MM.1S (cell line): ENCODE measurements at regions not wholly inside any gene's neighbourhood (a gene's known extent, or its start where the extent isn't known, plus 50 kb on each side); places are given as distances from the start of the nearest gene placed in this dataset.

ENCODE experiments used
- DNase-seq: peaks from one replicate; pipeline ENCODE4 v3.0.0-alpha.2; 2015
- H2AFZ ChIP-seq: fragments of 300-600 bp; sonication (generic); 2 replicates; pipeline ENCODE4 v1.6.0; 2016; ENCODE audit warnings: antibody characterized with exemption, low read length
- H3F3A ChIP-seq: fragments of 300-600 bp; sonication (generic); 2 replicates; pipeline ENCODE4 v1.6.1; 2016; ENCODE audit warnings: mild to moderate bottlenecking, antibody characterized with exemption, low read length, moderate library complexity, mixed read lengths; ENCODE audit not compliant: insufficient read depth
- H3K27ac ChIP-seq: fragments of 300-600 bp; sonication (generic); 2 replicates; pipeline ENCODE4 v1.5.1; 2016; ENCODE audit warnings: mild to moderate bottlenecking, low read length
- H3K27me3 ChIP-seq: fragments of 300-600 bp; sonication (generic); replicated peaks from 2 replicates; pipeline ENCODE4 v1.6.0; 2016; ENCODE audit warnings: low read length; ENCODE audit not compliant: insufficient read depth
- H3K36me3 ChIP-seq: fragments of 300-600 bp; sonication (generic); replicated peaks from 2 replicates; pipeline ENCODE4 v1.6.1; 2016; ENCODE audit warnings: mild to moderate bottlenecking, low read length, mixed read lengths; ENCODE audit not compliant: insufficient read depth
- H3K4me1 ChIP-seq: fragments of 300-600 bp; sonication (generic); 2 replicates; pipeline ENCODE4 v1.6.1; 2016; ENCODE audit warnings: low read length, mixed read lengths
- H3K4me2 ChIP-seq: fragments of 300-600 bp; sonication (generic); 2 replicates; pipeline ENCODE4 v1.6.0; 2016; ENCODE audit warnings: low read depth, low read length
- H3K4me3 ChIP-seq: fragments of 300-600 bp; sonication (generic); 2 replicates; pipeline ENCODE4 v1.5.1; 2016; ENCODE audit warnings: low read length, mixed read lengths
- H3K79me2 ChIP-seq: fragments of 300-600 bp; sonication (generic); 2 replicates; pipeline ENCODE4 v1.6.1; 2016; ENCODE audit warnings: mixed run types, low read length, mixed read lengths
- H3K9ac ChIP-seq: fragments of 300-600 bp; sonication (generic); 2 replicates; pipeline ENCODE4 v1.6.1; 2016; ENCODE audit warnings: low read length, mixed read lengths
- H3K9me2 ChIP-seq: fragments of 300-600 bp; sonication (generic); replicated peaks from 2 replicates; pipeline ENCODE4 v1.6.1; 2016; ENCODE audit warnings: mild to moderate bottlenecking, low read length, mixed read lengths; ENCODE audit not compliant: insufficient read depth
- H3K9me3 ChIP-seq: fragments of 300-600 bp; sonication (generic); replicated peaks from 2 replicates; pipeline ENCODE4 v1.6.1; 2016; ENCODE audit warnings: mild to moderate bottlenecking, low read length, mixed read lengths; ENCODE audit not compliant: insufficient read depth
- H4K20me1 ChIP-seq: fragments of 300-600 bp; sonication (generic); 2 replicates; pipeline ENCODE4 v1.6.1; 2016; ENCODE audit warnings: mild to moderate bottlenecking, low read length, moderate library complexity, mixed read lengths; ENCODE audit not compliant: insufficient read depth
- EZH2 ChIP-seq: fragments of 300-600 bp; sonication (generic); optimal IDR thresholded peaks from 2 replicates; pipeline ENCODE3; 2017; ENCODE audit warnings: low read depth, mild to moderate bottlenecking, antibody characterized with exemption, low read length, mixed read lengths
- EZH2phosphoT487 ChIP-seq: fragments of 300-600 bp; sonication (generic); IDR thresholded peaks from 2 replicates; pipeline ENCODE4 v1.6.1; 2018; ENCODE audit warnings: antibody characterized with exemption, low read length
- TF ChIP-seq, protein P1 (sequence below): fragments of 300-600 bp; sonication (generic); IDR thresholded peaks from 2 replicates; pipeline ENCODE4 v1.5.1; 2016; ENCODE audit warnings: antibody characterized with exemption, low read length, mixed read lengths

DNA sequence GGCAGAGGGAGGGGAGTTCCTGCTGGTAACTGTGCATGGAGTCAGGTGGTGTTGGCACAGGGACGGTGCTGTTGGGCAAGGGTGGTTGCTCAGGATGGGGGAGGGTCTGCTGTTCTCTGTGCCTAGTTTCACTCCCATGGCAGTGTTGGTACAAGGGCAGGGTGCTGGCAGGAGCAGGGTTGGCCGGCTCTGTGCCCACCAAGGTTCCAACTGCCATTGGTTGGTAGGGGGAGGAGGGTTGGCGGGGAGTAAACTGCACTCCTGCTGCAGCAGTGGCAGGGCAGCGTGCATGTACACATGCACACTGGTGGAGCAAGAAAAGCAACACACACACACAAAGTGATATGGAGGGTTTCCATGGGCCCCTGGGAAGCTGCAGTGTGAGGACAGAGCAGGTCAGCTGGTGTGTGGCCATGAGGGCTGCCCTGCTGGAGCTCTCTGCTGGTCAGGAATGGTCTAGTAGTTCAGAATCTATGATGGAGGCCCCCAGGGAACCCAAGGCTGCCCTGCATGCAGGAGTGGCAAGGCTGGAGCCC lies 269.9 kb upstream of the MGAT4C start:
- Histone ChIP-seq H3K36me3 (no peaks in the 10 kb centered on the region), H3F3A (no peaks in the 10 kb centered on the region), H3K79me2 (no peaks in the 10 kb centered on the region), H2AFZ (no peak overlapping the region), H4K20me1 (no peaks in the 10 kb centered on the region), H3K4me2 (no peak overlapping the region), H3K4me3 (no peak overlapping the region), H3K27me3 (no peaks in the 10 kb centered on the region), H3K9me2 (no peaks in the 10 kb centered on the region), H3K27ac (no peak overlapping the region), H3K9ac (no peak overlapping the region), H3K4me1 (no peaks in the 10 kb centered on the region), H3K9me3 (no peaks in the 10 kb centered on the region)
- TF ChIP-seq, protein P1, sequence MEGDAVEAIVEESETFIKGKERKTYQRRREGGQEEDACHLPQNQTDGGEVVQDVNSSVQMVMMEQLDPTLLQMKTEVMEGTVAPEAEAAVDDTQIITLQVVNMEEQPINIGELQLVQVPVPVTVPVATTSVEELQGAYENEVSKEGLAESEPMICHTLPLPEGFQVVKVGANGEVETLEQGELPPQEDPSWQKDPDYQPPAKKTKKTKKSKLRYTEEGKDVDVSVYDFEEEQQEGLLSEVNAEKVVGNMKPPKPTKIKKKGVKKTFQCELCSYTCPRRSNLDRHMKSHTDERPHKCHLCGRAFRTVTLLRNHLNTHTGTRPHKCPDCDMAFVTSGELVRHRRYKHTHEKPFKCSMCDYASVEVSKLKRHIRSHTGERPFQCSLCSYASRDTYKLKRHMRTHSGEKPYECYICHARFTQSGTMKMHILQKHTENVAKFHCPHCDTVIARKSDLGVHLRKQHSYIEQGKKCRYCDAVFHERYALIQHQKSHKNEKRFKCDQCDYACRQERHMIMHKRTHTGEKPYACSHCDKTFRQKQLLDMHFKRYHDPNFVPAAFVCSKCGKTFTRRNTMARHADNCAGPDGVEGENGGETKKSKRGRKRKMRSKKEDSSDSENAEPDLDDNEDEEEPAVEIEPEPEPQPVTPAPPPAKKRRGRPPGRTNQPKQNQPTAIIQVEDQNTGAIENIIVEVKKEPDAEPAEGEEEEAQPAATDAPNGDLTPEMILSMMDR: no peak
- TF ChIP-seq EZH2phosphoT487 (no peak), EZH2 (no peak)
- no peak for DNase-seq

- no peak for DNase-seq
- H3K4me3 ChIP-seq: no peak overlapping the region
- no peak overlapping the region for H2AFZ ChIP-seq
- H3K9me2 ChIP-seq: no peaks in the 10 kb centered on the region
- H3K27ac ChIP-seq: no peak overlapping the region
- H3K9me3 ChIP-seq: no peaks in the 10 kb centered on the region
- no peak overlapping the region for H3K4me2 ChIP-seq
- no peaks in the 10 kb centered on the region for H3F3A ChIP-seq
- TF ChIP-seq EZH2phosphoT487 (no peak), EZH2 (no peak)
- TF ChIP-seq, protein P1: no peak
- no peak overlapping the region for H3K9ac ChIP-seq
- no peaks in the 10 kb centered on the region for H4K20me1 ChIP-seq
- no peaks in the 10 kb centered on the region for H3K79me2 ChIP-seq
- H3K4me1 ChIP-seq: no peaks in the 10 kb centered on the region
- H3K36me3 ChIP-seq: no peaks in the 10 kb centered on the region
- H3K27me3 ChIP-seq: no peaks in the 10 kb centered on the region
These were observed 267.7 kb upstream of the MGAT4C start for GRCh38 chr12:86523844-86524243.

DNA sequence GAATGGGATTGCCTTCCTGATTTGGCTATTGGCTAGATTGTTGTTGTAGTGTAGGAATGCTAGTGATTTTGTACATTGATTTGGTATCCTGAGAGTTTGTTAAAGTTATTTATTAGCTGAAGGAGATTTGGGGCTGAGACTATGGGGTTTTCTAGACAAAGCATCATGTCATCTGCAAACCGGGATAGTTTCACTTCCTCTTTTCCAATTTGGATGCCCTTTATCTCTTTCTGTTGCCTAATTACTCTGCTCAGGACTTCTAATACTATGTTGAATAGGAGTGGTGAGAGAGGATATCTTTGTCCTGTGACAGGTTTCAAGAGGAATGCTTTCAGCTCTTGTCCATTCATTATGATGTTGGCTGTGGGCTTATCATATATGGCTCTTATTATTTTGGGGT lies 265.7 kb upstream of the MGAT4C start:
- Histone ChIP-seq H4K20me1 (no peaks in the 10 kb centered on the region), H3K36me3 (no peaks in the 10 kb centered on the region), H3K27me3 (no peaks in the 10 kb centered on the region), H3F3A (no peaks in the 10 kb centered on the region), H2AFZ (no peak overlapping the region), H3K79me2 (no peaks in the 10 kb centered on the region), H3K27ac (no peak overlapping the region), H3K4me1 (no peaks in the 10 kb centered on the region), H3K9me2 (no peaks in the 10 kb centered on the region), H3K9ac (no peak overlapping the region), H3K9me3 (no peaks in the 10 kb centered on the region), H3K4me3 (no peak overlapping the region), H3K4me2 (no peak overlapping the region)
- TF ChIP-seq EZH2phosphoT487 (no peak), EZH2 (no peak)
- TF ChIP-seq, protein P1: no peak
- DNase-seq: no peak
